Calu3 (cell line): ENCODE measurements at regions not wholly inside any gene's neighbourhood (a gene's known extent, or its start where the extent isn't known, plus 50 kb on each side); places are given as distances from the start of the nearest gene placed in this dataset.

Source experiments
- BruUV-seq: library from RNA; stranded (reverse); fragments of 400-500 nt; replicated peaks from 2 replicates; lab custom pipeline; 2021; lab: Mats Ljungman, UMichigan
- CTCF ChIA-PET: fragments of 300-600 bp; sonication (Branson Sonifier 250); formaldehyde crosslinking; loops from one replicate; lab custom pipeline; 2022; ENCODE audit warnings: antibody characterized with exemption; lab: Charles Lee
- DNase-seq: peaks from one replicate; pipeline ENCODE4 v3.0.0; 2022
- H3K27ac Mint-ChIP-seq: one replicate; pipeline ENCODE4 v1.8.0; 2022; ENCODE audit warnings: mixed read lengths; ENCODE audit not compliant: unreplicated experiment
- H3K27me3 Mint-ChIP-seq: one replicate; pipeline ENCODE4 v1.8.0; 2022; ENCODE audit warnings: mixed read lengths; ENCODE audit not compliant: unreplicated experiment
- H3K36me3 Mint-ChIP-seq: one replicate; pipeline ENCODE4 v1.8.0; 2022; ENCODE audit warnings: mild to moderate bottlenecking, moderate library complexity, mixed read lengths; ENCODE audit not compliant: insufficient read depth, unreplicated experiment
- H3K4me1 Mint-ChIP-seq: one replicate; pipeline ENCODE4 v1.8.0; 2022; ENCODE audit warnings: mild to moderate bottlenecking, low read depth, mixed read lengths; ENCODE audit not compliant: unreplicated experiment
- H3K4me3 Mint-ChIP-seq: one replicate; pipeline ENCODE4 v1.8.0; 2022; ENCODE audit warnings: mild to moderate bottlenecking, low read depth, moderate library complexity, mixed read lengths; ENCODE audit not compliant: unreplicated experiment
- H3K9me3 Mint-ChIP-seq: one replicate; pipeline ENCODE4 v1.8.0; 2022; ENCODE audit warnings: low read depth, mixed read lengths; ENCODE audit not compliant: unreplicated experiment
- intact Hi-C: fragments of 100-400 bp; cut with micrococcal nuclease; formaldehyde crosslinking; loops from one replicate; pipeline ENCODE4 v1.10.0; 2022; ENCODE audit not compliant: unreplicated experiment
- TF ChIP-seq, protein P1 (sequence below): fragments of 200-600 bp; IDR thresholded peaks from one replicate; pipeline ENCODE4 v1.8.0; 2022; ENCODE audit warnings: antibody characterized with exemption; ENCODE audit not compliant: unreplicated experiment

DNA sequence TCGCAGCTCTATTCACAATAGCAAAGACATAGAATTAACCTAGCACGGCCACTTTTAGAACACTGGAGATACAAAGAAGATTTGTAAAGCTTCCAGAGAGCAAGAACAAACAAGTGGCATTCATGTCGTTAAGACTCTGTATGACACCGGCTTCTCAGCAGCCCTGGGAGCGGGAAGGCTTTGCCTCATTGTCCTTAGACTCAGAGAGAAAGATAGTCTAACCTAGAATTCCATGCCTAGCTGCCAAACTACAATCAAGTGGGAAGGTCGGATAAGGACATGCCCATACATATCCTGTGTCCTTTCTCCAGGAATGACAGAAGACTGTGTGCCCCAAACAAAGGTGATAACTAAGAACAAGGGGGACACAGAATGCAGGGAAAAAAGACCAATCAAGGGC is 1038.3 kb downstream of the BCL11B start:
- Mint-ChIP-seq H3K9me3 (peaks cover 19% of the 10 kb centered on the region), H3K36me3 (no peaks in the 10 kb centered on the region), H3K4me3 (no peak overlapping the region), H3K27me3 (no peaks in the 10 kb centered on the region), H3K27ac (no peak overlapping the region), H3K4me1 (no peaks in the 10 kb centered on the region)
- CTCF ChIA-PET = no interaction called here
- no TSS peak for BruUV-seq
- intact Hi-C loops = no loop called here
- TF ChIP-seq, protein P1, sequence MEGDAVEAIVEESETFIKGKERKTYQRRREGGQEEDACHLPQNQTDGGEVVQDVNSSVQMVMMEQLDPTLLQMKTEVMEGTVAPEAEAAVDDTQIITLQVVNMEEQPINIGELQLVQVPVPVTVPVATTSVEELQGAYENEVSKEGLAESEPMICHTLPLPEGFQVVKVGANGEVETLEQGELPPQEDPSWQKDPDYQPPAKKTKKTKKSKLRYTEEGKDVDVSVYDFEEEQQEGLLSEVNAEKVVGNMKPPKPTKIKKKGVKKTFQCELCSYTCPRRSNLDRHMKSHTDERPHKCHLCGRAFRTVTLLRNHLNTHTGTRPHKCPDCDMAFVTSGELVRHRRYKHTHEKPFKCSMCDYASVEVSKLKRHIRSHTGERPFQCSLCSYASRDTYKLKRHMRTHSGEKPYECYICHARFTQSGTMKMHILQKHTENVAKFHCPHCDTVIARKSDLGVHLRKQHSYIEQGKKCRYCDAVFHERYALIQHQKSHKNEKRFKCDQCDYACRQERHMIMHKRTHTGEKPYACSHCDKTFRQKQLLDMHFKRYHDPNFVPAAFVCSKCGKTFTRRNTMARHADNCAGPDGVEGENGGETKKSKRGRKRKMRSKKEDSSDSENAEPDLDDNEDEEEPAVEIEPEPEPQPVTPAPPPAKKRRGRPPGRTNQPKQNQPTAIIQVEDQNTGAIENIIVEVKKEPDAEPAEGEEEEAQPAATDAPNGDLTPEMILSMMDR = no peak
- no peak for DNase-seq

DNA sequence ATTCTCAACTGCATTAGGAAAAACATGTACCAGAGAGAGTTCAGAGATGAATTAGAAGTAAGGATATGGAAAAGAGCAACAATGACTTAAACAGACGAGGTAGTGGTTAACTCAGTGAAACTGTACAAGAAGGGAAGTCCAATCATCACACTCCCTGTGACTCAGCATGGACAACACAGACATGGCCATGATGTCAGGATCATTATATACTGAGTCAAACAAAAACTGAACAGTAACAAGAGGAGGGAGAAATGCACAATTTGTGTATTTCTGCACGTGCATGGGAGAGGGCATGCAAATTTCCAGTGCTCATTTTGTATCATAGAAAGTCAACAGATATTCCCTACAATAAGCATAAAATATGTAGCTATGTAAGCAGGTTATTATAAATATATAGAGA is 1037.8 kb downstream of the BCL11B start:
- Mint-ChIP-seq H3K36me3 (no peaks in the 10 kb centered on the region), H3K9me3 (peaks cover 20% of the 10 kb centered on the region), H3K4me3 (no peak overlapping the region), H3K4me1 (no peaks in the 10 kb centered on the region), H3K27ac (no peak overlapping the region), H3K27me3 (no peaks in the 10 kb centered on the region)
- CTCF ChIA-PET = no interaction called here
- no TSS peak for BruUV-seq
- TF ChIP-seq, protein P1 = no peak
- DNase-seq = no peak
- intact Hi-C loops = no loop called here

DNA sequence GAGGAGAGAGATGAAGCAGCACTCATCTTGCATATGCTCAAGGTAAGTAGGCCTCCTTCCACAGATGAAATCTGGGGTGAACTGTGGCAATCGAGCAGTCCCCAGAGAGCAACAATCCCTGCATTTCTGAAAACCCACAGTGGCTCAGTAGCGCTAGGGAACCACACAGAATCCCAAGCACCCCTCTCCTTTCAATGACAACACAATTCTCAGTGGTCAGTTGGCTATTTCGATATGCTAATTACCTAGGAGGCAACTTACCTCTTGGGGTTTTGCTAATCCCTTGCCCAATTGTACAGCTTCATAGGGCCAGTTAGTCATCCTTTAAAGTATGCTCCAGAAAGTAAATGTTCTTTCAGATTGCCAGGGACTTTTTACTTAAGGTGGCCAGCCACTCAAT is 1035.7 kb downstream of the BCL11B start:
- H3K36me3 Mint-ChIP-seq = no peaks in the 10 kb centered on the region
- DNase-seq = no peak
- peaks cover 25% of the 10 kb centered on the region for H3K9me3 Mint-ChIP-seq
- no peaks in the 10 kb centered on the region for H3K27me3 Mint-ChIP-seq
- no peaks in the 10 kb centered on the region for H3K4me1 Mint-ChIP-seq
- intact Hi-C loops = no loop called here
- CTCF ChIA-PET = no interaction called here
- H3K4me3 Mint-ChIP-seq = no peak overlapping the region
- TF ChIP-seq, protein P1 = no peak
- no TSS peak for BruUV-seq
- H3K27ac Mint-ChIP-seq = no peak overlapping the region

DNA sequence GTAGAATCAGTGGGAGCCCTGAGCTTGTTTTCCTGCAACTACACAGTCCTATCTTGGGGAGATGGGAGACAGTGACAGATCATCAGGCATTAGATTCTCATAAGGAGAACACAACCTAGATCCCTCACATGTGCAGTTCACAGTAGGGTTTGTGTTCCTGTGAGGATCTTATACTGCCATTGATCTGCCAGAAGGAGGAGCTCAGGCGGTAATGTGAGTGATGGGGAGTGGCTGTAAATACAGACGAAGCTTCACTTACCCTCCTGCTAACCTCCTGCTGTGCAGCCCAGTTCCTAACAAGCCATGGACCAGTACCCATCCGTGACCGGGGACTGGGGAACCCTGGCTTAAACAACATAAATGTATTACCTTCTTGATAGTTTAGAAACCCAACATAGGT is 1034.1 kb downstream of the BCL11B start:
- Mint-ChIP-seq H3K9me3 (peaks cover 24% of the 10 kb centered on the region), H3K4me3 (no peak overlapping the region), H3K36me3 (no peaks in the 10 kb centered on the region), H3K4me1 (no peaks in the 10 kb centered on the region), H3K27me3 (no peaks in the 10 kb centered on the region), H3K27ac (no peak overlapping the region)
- no TSS peak for BruUV-seq
- no peak for DNase-seq
- TF ChIP-seq, protein P1 = no peak
- CTCF ChIA-PET = interaction anchor here (0.6 kb wide), 1 partner anchor 22 kb away, joined by 3 read pairs; no protein-coding TSS in a partner anchor
- intact Hi-C loops = no loop called here
